Adrenal gland (tissue), 9 donors: ENCODE measurements at regions not wholly inside any gene's neighbourhood (a gene's known extent, or its start where the extent isn't known, plus 50 kb on each side); places are given as distances from the start of the nearest gene placed in this dataset.

Experiments used
- DNase-seq, 7 donors: peaks; one replicate each; pipeline ENCODE4 v3.0.0-alpha.2; 2019 to 2020
- H3K27ac ChIP-seq, 5 donors: fragments of 200-600 bp; sonication (generic) in 4 of 5; 1 replicate in 3 of 5; 2 replicates in 2 of 5; pipeline versions ENCODE4 v1.5.1 to v1.8.0; 2016 to 2020; ENCODE audit warnings: mild to moderate bottlenecking in 1 of 5
- H3K27me3 ChIP-seq: fragments of 200-600 bp; 2 replicates; pipeline ENCODE4 v1.8.0; 2021
- H3K36me3 ChIP-seq, 2 donors: fragments of 200-600 bp; replicated peaks in 1 of 2; 1 replicate in 1 of 2; 2 replicates in 1 of 2; pipeline versions ENCODE4 v1.5.1 to v1.8.0; 2018 to 2022
- H3K4me1 ChIP-seq, 2 donors: fragments of 200-600 bp; replicated peaks in 1 of 2; 1 replicate in 1 of 2; 2 replicates in 1 of 2; pipeline versions ENCODE4 v1.5.1 to v1.8.0; 2018 to 2021
- H3K4me3 ChIP-seq, 4 donors: fragments of 200-600 bp; sonication (generic) in 3 of 4; one replicate each; pipeline ENCODE4 v1.5.1; 2016 to 2018
- H3K9me3 ChIP-seq, 3 donors: fragments of 200-600 bp; sonication (generic) in 1 of 3; replicated peaks in 1 of 3; 1 replicate in 2 of 3; 2 replicates in 1 of 3; pipeline versions ENCODE4 v1.5.1 to v1.8.0; 2016 to 2021
- CTCF ChIP-seq, 6 experiments: fragments of 450-650 bp in 4 of 6; fragments of 200-600 bp in 2 of 6; sonication (generic) in 1 of 6; IDR thresholded peaks; 1 replicate in 5 of 6; 2 replicates in 1 of 6; pipeline versions ENCODE4 v1.5.1 to v1.8.0; 2016 to 2021; ENCODE audit warnings: antibody characterized with exemption in 6 of 6, mild to moderate bottlenecking in 2 of 6, moderate library complexity in 1 of 6
- POLR2A ChIP-seq, 2 donors: fragments of 450-650 bp; IDR thresholded peaks; one replicate each; pipeline ENCODE4 v1.6.1; 2017; ENCODE audit warnings: antibody characterized with exemption in 2 of 2, mild to moderate bottlenecking in 2 of 2, moderate library complexity in 1 of 2
- WGBS, 4 donors: extraction: QIAGEN DNeasy Blood & Tissue Kit in 2 of 4; methylation state at CpG; one replicate each; pipeline versions ENCODE4 v1.1.5 to v1.1.7; 2013 to 2017; 5-methylcytosine and 5-hydroxymethylcytosine counted together
- intact Hi-C, 2 donors: fragments of 100-400 bp; cut with DNase I; formaldehyde crosslinking; loops; one replicate each; pipeline versions ENCODE4 v1.14.1 to v1.15.0; 2022 to 2023
- donor health status: healthy with polysubstance abuse.
- donor health status: Bipolar disorder and iron deficiency.
- donor health status: DM: yes; HTN: yes; CAD: no.
- donor health status: DM: no; HTN: no; CAD: no.
- donor health status: DM: no; HTN: no; CAD: no.

GRCh38 chr1:30039354-30040080, 683.9 kb downstream of the MATN1 start:
- H3K27ac ChIP-seq: no peak overlapping the region
- DNase-seq: no peak
- no peak for TF ChIP-seq POLR2A (IDR thresholded peaks at IDR 0.05)
- TF ChIP-seq CTCF (IDR thresholded peaks at IDR 0.05): no peak
- H3K9me3 ChIP-seq: no peaks in the 10 kb centered on the region
- H3K4me1 ChIP-seq: no peaks in the 10 kb centered on the region
- no peaks in the 10 kb centered on the region for H3K36me3 ChIP-seq
- 80 to 87% (median 83%) methylated on average over 7 to 10 of the region's 10 CpGs for WGBS, 4 donors
- H3K27me3 ChIP-seq: no peaks in the 10 kb centered on the region
- intact Hi-C loops: no loop called here
- no peak overlapping the region for H3K4me3 ChIP-seq

- intact Hi-C loops: no loop called here
- Histone ChIP-seq H3K4me3 (no peak overlapping the region), H3K4me1 (no peaks in the 10 kb centered on the region), H3K36me3 (no peaks in the 10 kb centered on the region), H3K27me3 (no peaks in the 10 kb centered on the region), H3K9me3 (no peaks in the 10 kb centered on the region), H3K27ac (no peak overlapping the region)
- no peak for DNase-seq
- whole genome bisulfite sequencing, 4 donors: 73 to 87% (median 79%) methylated on average over 8 to 9 of the region's 9 CpGs
- TF ChIP-seq POLR2A (IDR thresholded peaks at IDR 0.05) (no peak), CTCF (IDR thresholded peaks at IDR 0.05) (no peak)
Observed at GRCh38 chr1:30038134-30039025, 685.0 kb downstream of the MATN1 start.

GRCh38 chr1:30037251-30038118, 685.9 kb downstream of the MATN1 start:
- H3K4me3 ChIP-seq: no peak overlapping the region
- intact Hi-C loops: no loop called here
- TF ChIP-seq CTCF (IDR thresholded peaks at IDR 0.05) (no peak), POLR2A (IDR thresholded peaks at IDR 0.05) (no peak)
- H3K27ac ChIP-seq: no peak overlapping the region
- H3K9me3 ChIP-seq: no peaks in the 10 kb centered on the region
- no peak for DNase-seq
- H3K27me3 ChIP-seq: no peaks in the 10 kb centered on the region
- WGBS, 4 donors: 86 to 92% (median 89%) methylated on average over 7 to 10 of the region's 10 CpGs
- no peaks in the 10 kb centered on the region for H3K36me3 ChIP-seq
- no peaks in the 10 kb centered on the region for H3K4me1 ChIP-seq

- H3K27me3 ChIP-seq: no peaks in the 10 kb centered on the region
- H3K4me3 ChIP-seq: no peak overlapping the region
- H3K36me3 ChIP-seq: no peaks in the 10 kb centered on the region
- H3K9me3 ChIP-seq: no peaks in the 10 kb centered on the region
- no peaks in the 10 kb centered on the region for H3K4me1 ChIP-seq
- no peak overlapping the region for H3K27ac ChIP-seq
- intact Hi-C loops: no loop called here
- DNase-seq: no peak
- TF ChIP-seq POLR2A (IDR thresholded peaks at IDR 0.05) (no peak), CTCF (IDR thresholded peaks at IDR 0.05) (no peak)
Observed at GRCh38 chr1:30036666-30037065, 686.7 kb downstream of the MATN1 start.
